ENCODE measurements at regions not wholly inside any gene's neighbourhood (a gene's known extent, or its start where the extent isn't known, plus 50 kb on each side); places are given as distances from the start of the nearest gene placed in this dataset.

DNA sequence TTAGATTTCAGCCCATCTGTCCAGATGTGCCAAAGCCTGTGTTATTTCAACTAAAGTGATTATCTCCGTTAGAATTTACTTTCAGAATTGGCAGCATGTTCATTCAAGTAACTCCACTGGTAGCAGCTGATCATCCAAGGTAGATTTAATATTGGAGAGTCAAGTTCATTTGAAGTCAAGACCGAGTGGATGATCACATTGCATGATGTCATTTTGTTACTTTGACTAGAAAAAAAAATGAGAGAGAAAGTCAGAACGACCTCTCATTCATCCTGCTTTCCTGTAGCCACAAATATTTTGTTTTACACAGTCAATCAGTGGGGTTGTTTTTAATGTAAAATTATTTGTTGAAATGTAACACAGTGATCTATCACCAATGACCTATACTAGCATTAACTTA lies 196.7 kb upstream of the PHYHIPL start:
- peaks cover 0 to 2% (median 0%) of the 10 kb centered on the region in 8 donors for H3K9me3 Mint-ChIP-seq
- CTCF ChIA-PET (ENCODE audit: partially characterized antibody) = no interaction called here

DNA sequence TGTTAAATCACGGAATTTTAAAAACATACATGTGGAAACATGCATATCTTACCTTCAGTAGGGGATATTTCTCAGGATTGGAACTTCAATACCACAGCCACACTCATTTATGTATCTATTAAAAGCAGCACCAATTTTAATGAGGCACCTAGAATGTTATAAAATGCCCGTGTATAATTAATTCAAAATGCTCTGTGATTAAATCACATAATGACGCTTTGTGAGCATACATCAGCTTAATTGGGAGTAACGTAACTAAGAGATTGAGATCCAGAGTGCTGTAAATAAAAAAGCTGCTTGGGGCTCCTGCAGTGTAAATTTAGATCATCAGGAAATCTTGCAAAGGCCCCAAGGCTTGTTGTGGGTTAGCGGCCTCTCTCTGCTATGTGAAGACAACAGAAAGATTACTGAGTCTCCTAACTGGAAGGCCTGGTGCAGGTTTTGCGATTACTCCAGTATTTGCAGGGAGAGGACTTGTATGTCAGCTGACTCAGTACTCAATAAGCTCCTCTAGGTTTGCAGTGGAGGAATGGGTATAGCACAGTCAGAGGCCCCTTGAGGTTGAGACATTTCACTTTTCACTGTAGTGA lies 195.5 kb upstream of the PHYHIPL start:
- H3K9me3 Mint-ChIP-seq = no peaks in the 10 kb centered on the region
- Histone ChIP-seq H3K27ac (ENCODE audit: low read depth, low read length) (no peak overlapping the region), H3K4me3 (ENCODE audit: low read length in 2 of 2) (no peak overlapping the region), H3K9me3 (ENCODE audit: control insufficient read depth in 1 of 2, low read length in 2 of 2) (no peaks in the 10 kb centered on the region), H3K36me3 (ENCODE audit: insufficient read depth, low read length) (no peaks in the 10 kb centered on the region), H3K4me1 (ENCODE audit: insufficient read depth, low read length) (no peaks in the 10 kb centered on the region), H3K27me3 (ENCODE audit: insufficient read depth, low read length) (no peaks in the 10 kb centered on the region)
- H3K36me3 Mint-ChIP-seq = no peaks in the 10 kb centered on the region
- ChIA-PET POLR2A (ENCODE audit: partially characterized antibody) (no interaction called here), CTCF (ENCODE audit: partially characterized antibody) (no interaction called here)
- H3K4me3 Mint-ChIP-seq = no peak overlapping the region
- no peaks in the 10 kb centered on the region for H3K4me1 Mint-ChIP-seq
- intact Hi-C loops (cut with micrococcal nuclease) = no loop called here
- H3K27ac Mint-ChIP-seq = no peak overlapping the region
- DNase-seq = no peak
- peaks cover 0 to 2% of the 10 kb centered on the region in 2 donors for H3K27me3 Mint-ChIP-seq

More for the DNA sequence above, 196.7 kb upstream of the PHYHIPL start:
- POLR2A ChIA-PET (ENCODE audit: partially characterized antibody) = no interaction called here
- Mint-ChIP-seq H3K4me1 (no peaks in the 10 kb centered on the region), H3K4me3 (no peak overlapping the region), H3K27me3 (peaks cover 0 to 2% of the 10 kb centered on the region in 2 donors), H3K27ac (no peak overlapping the region), H3K36me3 (no peaks in the 10 kb centered on the region)
- Histone ChIP-seq H3K27ac (ENCODE audit: low read depth, low read length) (no peak overlapping the region), H3K27me3 (ENCODE audit: insufficient read depth, low read length) (no peaks in the 10 kb centered on the region), H3K4me3 (ENCODE audit: low read length in 2 of 2) (no peak overlapping the region), H3K9me3 (ENCODE audit: control insufficient read depth in 1 of 2, low read length in 2 of 2) (no peaks in the 10 kb centered on the region), H3K4me1 (ENCODE audit: insufficient read depth, low read length) (no peaks in the 10 kb centered on the region), H3K36me3 (ENCODE audit: insufficient read depth, low read length) (no peaks in the 10 kb centered on the region)
- intact Hi-C loops (cut with micrococcal nuclease) = no loop called here
- no peak for DNase-seq

DNA sequence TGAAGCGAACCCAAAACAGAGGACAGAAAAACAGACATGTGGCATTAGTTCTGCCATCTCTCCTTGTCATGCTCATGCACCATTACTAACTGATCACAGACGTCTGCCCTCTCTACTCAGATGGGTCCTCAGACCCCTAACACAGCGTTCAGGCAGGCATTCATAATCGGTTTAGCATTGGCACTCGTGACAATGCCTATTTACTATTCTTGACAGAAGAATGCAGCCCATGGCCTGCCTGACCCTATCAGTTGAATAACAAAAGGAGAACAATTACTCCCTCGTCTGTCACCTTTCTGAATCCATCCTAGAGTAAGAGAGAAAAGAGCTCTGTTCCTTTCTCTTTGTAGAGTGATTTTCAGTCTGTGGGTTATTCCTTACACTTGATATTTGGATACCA lies 194.6 kb upstream of the PHYHIPL start:
- no peak overlapping the region for H3K4me3 Mint-ChIP-seq
- H3K27me3 Mint-ChIP-seq = peaks cover 0 to 2% of the 10 kb centered on the region in 2 donors
- H3K4me1 Mint-ChIP-seq = no peaks in the 10 kb centered on the region
- no peaks in the 10 kb centered on the region for H3K27me3 ChIP-seq (ENCODE audit: insufficient read depth, low read length)
- no peak for DNase-seq
- no peak overlapping the region for H3K27ac Mint-ChIP-seq
- POLR2A ChIA-PET (ENCODE audit: partially characterized antibody) = no interaction called here
- H3K4me3 ChIP-seq (ENCODE audit: low read length in 2 of 2) = no peak overlapping the region
- H3K4me1 ChIP-seq (ENCODE audit: insufficient read depth, low read length) = no peaks in the 10 kb centered on the region
- no peaks in the 10 kb centered on the region for H3K9me3 ChIP-seq (ENCODE audit: control insufficient read depth in 1 of 2, low read length in 2 of 2)
- no peak overlapping the region for H3K27ac ChIP-seq (ENCODE audit: low read depth, low read length)
- intact Hi-C loops (cut with micrococcal nuclease) = no loop called here
- CTCF ChIA-PET (ENCODE audit: partially characterized antibody) = no interaction called here
- no peaks in the 10 kb centered on the region for H3K36me3 Mint-ChIP-seq
- no peaks in the 10 kb centered on the region for H3K9me3 Mint-ChIP-seq
- H3K36me3 ChIP-seq (ENCODE audit: insufficient read depth, low read length) = no peaks in the 10 kb centered on the region

DNA sequence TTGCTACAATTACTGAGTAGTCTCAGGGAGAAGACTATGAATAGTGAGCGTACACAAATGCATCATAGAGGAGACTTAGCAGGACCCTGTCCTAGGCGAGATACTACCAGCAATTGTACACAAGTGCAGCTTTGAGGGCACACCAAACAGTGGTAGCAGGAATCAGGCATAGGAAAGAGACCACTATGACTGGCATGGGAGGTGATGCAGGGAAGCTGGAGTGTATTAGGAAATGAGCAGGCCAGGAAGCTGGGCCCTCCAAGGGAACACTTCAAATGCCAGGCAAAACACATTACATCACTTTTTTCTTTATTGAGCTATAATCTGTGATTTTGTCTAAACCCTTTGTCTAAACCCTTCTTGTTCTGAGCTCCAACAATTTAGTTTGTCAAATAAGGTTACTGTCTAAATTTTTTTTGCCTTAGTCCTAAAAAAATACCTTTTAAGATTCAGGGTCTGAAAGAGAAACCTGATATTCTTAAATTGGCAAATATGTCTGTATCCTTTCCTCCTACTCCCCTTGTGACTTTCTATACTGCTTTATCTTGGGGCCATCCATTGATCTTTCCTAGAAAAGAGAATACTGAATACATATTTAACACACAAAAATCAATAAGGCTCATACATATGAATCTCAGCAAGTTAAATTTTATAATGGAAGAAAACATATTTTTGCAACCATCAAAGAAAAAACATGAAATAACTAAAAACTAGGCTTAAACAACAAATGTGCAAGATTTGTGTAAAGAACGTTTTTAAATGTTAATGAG lies 193.8 kb upstream of the PHYHIPL start:
- H3K4me1 Mint-ChIP-seq = no peaks in the 10 kb centered on the region
- no peak overlapping the region for H3K4me3 ChIP-seq (ENCODE audit: low read length in 2 of 2)
- no peak overlapping the region for H3K27ac ChIP-seq (ENCODE audit: low read depth, low read length)
- DNase-seq = no peak
- H3K27ac Mint-ChIP-seq = no peak overlapping the region
- no peaks in the 10 kb centered on the region for H3K36me3 Mint-ChIP-seq
- no peaks in the 10 kb centered on the region for H3K9me3 Mint-ChIP-seq
- intact Hi-C loops (cut with micrococcal nuclease) = no loop called here
- ChIA-PET CTCF (ENCODE audit: partially characterized antibody) (no interaction called here), POLR2A (ENCODE audit: partially characterized antibody) (no interaction called here)
- peaks cover 0 to 2% of the 10 kb centered on the region in 2 donors for H3K27me3 Mint-ChIP-seq
- H3K27me3 ChIP-seq (ENCODE audit: insufficient read depth, low read length) = no peaks in the 10 kb centered on the region
- no peaks in the 10 kb centered on the region for H3K36me3 ChIP-seq (ENCODE audit: insufficient read depth, low read length)
- no peaks in the 10 kb centered on the region for H3K9me3 ChIP-seq (ENCODE audit: control insufficient read depth in 1 of 2, low read length in 2 of 2)
- H3K4me1 ChIP-seq (ENCODE audit: insufficient read depth, low read length) = no peaks in the 10 kb centered on the region
- H3K4me3 Mint-ChIP-seq = no peak overlapping the region

DNA sequence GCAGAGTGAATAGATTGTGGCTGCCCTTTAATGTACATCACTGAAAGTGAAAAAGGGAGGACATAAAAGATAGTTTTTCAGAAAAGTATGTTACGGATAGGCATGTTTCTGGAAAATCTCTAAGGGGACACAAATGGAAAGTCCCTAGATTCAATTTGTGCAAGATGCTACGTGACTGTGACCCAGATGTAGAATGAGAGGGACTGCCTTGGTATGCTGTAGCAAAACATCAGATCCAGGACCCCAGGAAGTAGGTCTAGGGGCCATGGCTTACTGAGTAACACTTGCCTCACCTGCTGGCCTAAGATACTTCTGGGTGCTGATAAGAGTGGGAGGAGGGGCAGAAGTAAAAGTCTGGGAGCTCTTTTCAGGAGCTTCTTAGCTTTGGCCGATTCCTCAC lies 191.2 kb upstream of the PHYHIPL start:
- Mint-ChIP-seq H3K4me3 (no peak overlapping the region), H3K27ac (no peak overlapping the region), H3K27me3 (no peaks in the 10 kb centered on the region), H3K4me1 (no peaks in the 10 kb centered on the region), H3K36me3 (no peaks in the 10 kb centered on the region), H3K9me3 (peaks cover 0 to 12% (median 4%) of the 10 kb centered on the region in 8 donors)
- ChIA-PET POLR2A (ENCODE audit: partially characterized antibody) (no interaction called here), CTCF (ENCODE audit: partially characterized antibody) (no interaction called here)
- Histone ChIP-seq H3K9me3 (ENCODE audit: control insufficient read depth in 1 of 2, low read length in 2 of 2) (no peaks in the 10 kb centered on the region), H3K4me1 (ENCODE audit: insufficient read depth, low read length) (no peaks in the 10 kb centered on the region), H3K27ac (ENCODE audit: low read depth, low read length) (no peak overlapping the region), H3K27me3 (ENCODE audit: insufficient read depth, low read length) (no peaks in the 10 kb centered on the region), H3K36me3 (ENCODE audit: insufficient read depth, low read length) (no peaks in the 10 kb centered on the region), H3K4me3 (ENCODE audit: low read length in 2 of 2) (no peak overlapping the region)
- intact Hi-C loops (cut with micrococcal nuclease) = no loop called here
- DNase-seq = no peak

DNA sequence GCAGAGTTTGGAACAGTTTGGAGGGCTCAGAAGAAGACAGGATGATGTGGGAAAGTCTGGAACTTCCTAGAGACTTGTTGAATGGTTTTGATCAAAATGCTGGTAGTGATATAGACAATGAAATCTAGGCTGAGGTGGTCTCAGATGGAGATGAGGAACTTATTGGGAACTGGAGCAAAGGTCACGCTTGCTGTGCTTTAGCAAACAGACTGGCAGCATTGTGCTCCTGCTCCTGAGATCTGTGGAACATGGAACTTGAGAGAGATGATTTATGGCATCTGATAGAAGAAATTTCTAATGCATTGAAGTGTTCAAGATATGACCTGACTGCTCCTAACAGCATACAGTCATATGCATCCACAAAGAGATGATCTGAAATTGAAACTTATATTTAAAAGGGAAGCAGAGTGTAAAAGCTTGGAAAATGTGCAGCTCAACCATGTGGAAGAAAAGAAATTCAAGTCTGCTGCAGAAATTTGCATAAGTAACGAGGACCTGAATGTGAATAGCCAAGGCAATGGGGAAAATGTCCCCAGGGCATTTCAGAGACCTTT lies 186.9 kb upstream of the PHYHIPL start:
- Histone ChIP-seq H3K9me3 (ENCODE audit: control insufficient read depth in 1 of 2, low read length in 2 of 2) (no peaks in the 10 kb centered on the region), H3K36me3 (ENCODE audit: insufficient read depth, low read length) (no peaks in the 10 kb centered on the region), H3K4me1 (ENCODE audit: insufficient read depth, low read length) (no peaks in the 10 kb centered on the region), H3K27me3 (ENCODE audit: insufficient read depth, low read length) (no peaks in the 10 kb centered on the region), H3K27ac (ENCODE audit: low read depth, low read length) (no peak overlapping the region), H3K4me3 (ENCODE audit: low read length in 2 of 2) (no peak overlapping the region)
- H3K27ac Mint-ChIP-seq = no peak overlapping the region
- no peak for DNase-seq
- intact Hi-C loops (cut with micrococcal nuclease) = no loop called here
- H3K4me3 Mint-ChIP-seq = no peak overlapping the region
- no peaks in the 10 kb centered on the region for H3K36me3 Mint-ChIP-seq
- no peaks in the 10 kb centered on the region for H3K27me3 Mint-ChIP-seq
- ChIA-PET CTCF (ENCODE audit: partially characterized antibody) (no interaction called here), POLR2A (ENCODE audit: partially characterized antibody) (no interaction called here)
- H3K4me1 Mint-ChIP-seq = no peaks in the 10 kb centered on the region
- H3K9me3 Mint-ChIP-seq = peaks cover 0 to 14% (median 5%) of the 10 kb centered on the region in 8 donors

DNA sequence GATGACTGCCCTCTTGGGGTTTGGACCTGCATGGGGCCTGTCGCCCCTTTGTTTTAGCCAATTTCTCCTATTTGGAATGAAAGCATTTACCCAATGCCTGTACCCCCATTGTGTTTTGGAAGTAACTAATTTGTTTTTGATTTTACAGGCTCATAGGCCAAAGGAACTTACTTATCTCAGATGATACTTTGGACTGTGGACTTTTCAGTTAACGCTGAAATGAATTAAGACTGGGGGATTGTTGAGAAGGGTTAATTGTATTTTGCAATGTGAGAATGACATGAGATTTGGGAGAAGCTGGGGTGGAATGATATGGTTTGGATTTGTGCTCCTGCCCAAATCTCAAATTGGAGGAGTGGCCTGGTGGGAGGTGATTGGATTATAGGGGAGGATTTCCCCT lies 185.8 kb upstream of the PHYHIPL start:
- no peak overlapping the region for H3K4me3 Mint-ChIP-seq
- Histone ChIP-seq H3K36me3 (ENCODE audit: insufficient read depth, low read length) (no peaks in the 10 kb centered on the region), H3K27me3 (ENCODE audit: insufficient read depth, low read length) (no peaks in the 10 kb centered on the region), H3K27ac (ENCODE audit: low read depth, low read length) (no peak overlapping the region), H3K9me3 (ENCODE audit: control insufficient read depth in 1 of 2, low read length in 2 of 2) (no peaks in the 10 kb centered on the region), H3K4me3 (ENCODE audit: low read length in 2 of 2) (no peak overlapping the region), H3K4me1 (ENCODE audit: insufficient read depth, low read length) (no peaks in the 10 kb centered on the region)
- intact Hi-C loops (cut with micrococcal nuclease) = no loop called here
- H3K27me3 Mint-ChIP-seq = no peaks in the 10 kb centered on the region
- no peak for DNase-seq
- H3K27ac Mint-ChIP-seq = no peak overlapping the region
- ChIA-PET POLR2A (ENCODE audit: partially characterized antibody) (interaction anchor here (0.7 kb wide), 1 partner anchor 19 kb away, joined by 3 read pairs; no protein-coding TSS in a partner anchor), CTCF (ENCODE audit: partially characterized antibody) (no interaction called here)
- no peaks in the 10 kb centered on the region for H3K36me3 Mint-ChIP-seq
- H3K4me1 Mint-ChIP-seq = no peaks in the 10 kb centered on the region
- H3K9me3 Mint-ChIP-seq = peaks cover 0 to 14% (median 5%) of the 10 kb centered on the region in 8 donors
